ENCODE measurements at regions not wholly inside any gene's neighbourhood (a gene's known extent, or its start where the extent isn't known, plus 50 kb on each side); places are given as distances from the start of the nearest gene placed in this dataset.

DNA sequence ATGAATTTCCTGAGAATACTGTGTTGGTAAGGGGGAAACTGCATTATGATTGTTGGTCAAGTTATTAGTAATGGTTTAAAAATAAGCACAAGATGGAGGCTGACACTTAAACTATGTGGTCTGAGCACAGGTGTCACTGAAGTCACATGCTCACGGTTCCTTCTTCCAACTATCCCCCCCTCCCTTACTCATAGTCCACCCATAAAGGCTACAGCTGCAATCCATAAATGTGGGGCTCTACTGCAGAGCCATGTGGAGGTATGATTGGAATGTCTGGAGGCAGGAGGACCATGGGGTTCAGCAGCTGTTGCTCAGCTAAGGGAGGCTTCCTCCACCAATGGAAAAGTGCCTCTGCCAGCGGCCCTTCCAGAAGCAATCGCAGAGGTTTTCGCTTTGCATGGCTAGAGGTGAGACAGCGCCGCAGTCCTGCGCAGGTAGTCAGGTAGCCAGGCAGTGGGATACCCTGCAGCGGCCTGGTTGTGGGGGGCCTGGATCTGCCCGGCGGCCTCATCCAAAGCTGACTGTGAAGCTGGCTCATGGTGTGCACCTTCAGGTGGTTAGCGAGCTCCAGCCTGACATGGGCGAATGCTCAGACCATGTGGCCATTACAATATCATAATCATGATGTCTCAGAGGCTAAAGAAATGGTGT lies 249.6 kb downstream of the DCDC2C start:
- intact Hi-C loops (cut with DNase I; ENCODE audit: low total_unique reads), result loop anchor here (5.0 kb wide), 1 partner anchor 376 kb away; the partner anchor contains the start of gene RPS7
- TF ChIP-seq POLR2A (IDR thresholded peaks at IDR 0.05) (no peak), POLR2AphosphoS5 (IDR thresholded peaks at IDR 0.05) (no peak)
- DNase-seq (ENCODE audit: low spot score in 2 of 2), result no peak

DNA sequence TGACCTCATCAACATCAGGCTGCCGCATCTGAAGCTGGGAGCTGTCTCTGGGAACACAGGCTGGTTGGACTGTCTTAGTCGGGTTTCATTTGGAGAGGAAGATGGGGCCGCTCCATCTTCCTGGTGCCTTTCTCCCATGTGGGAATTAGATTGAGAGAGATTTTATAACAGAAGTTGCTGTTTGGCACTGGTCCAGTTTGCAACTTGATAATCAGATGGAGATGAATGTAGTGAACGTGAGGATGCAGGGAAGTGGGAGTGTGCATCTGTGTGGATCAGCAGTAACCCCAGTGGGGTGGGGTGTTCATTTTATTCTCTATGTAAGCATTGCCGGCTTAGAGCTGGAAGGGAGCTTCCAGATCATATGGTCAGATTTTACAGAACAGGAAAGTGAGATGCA lies 250.9 kb downstream of the DCDC2C start:
- DNase-seq (ENCODE audit: low spot score in 2 of 2), result no peak
- Histone ChIP-seq H3K36me3 (no peaks in the 10 kb centered on the region), H3K4me1 (no peaks in the 10 kb centered on the region), H3K4me3 (no peak overlapping the region), H3K9me3 (peaks cover 10 to 19% of the 10 kb centered on the region in 2 donors), H3K27ac (no peak overlapping the region), H3K27me3 (no peaks in the 10 kb centered on the region)
- TF ChIP-seq POLR2A (IDR thresholded peaks at IDR 0.05), result no peak
- TF ChIP-seq POLR2AphosphoS5 (IDR thresholded peaks at IDR 0.05), result no peak
- TF ChIP-seq, protein P1, sequence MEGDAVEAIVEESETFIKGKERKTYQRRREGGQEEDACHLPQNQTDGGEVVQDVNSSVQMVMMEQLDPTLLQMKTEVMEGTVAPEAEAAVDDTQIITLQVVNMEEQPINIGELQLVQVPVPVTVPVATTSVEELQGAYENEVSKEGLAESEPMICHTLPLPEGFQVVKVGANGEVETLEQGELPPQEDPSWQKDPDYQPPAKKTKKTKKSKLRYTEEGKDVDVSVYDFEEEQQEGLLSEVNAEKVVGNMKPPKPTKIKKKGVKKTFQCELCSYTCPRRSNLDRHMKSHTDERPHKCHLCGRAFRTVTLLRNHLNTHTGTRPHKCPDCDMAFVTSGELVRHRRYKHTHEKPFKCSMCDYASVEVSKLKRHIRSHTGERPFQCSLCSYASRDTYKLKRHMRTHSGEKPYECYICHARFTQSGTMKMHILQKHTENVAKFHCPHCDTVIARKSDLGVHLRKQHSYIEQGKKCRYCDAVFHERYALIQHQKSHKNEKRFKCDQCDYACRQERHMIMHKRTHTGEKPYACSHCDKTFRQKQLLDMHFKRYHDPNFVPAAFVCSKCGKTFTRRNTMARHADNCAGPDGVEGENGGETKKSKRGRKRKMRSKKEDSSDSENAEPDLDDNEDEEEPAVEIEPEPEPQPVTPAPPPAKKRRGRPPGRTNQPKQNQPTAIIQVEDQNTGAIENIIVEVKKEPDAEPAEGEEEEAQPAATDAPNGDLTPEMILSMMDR (IDR thresholded peaks at IDR 0.05), result no peak
- intact Hi-C loops (cut with DNase I; ENCODE audit: low total_unique reads), result loop anchor here (5.0 kb wide), 1 partner anchor 377 kb away; the partner anchor contains the start of gene RPS7

More for the DNA sequence above, 249.6 kb downstream of the DCDC2C start:
- Histone ChIP-seq H3K9me3 (peaks cover 10 to 19% of the 10 kb centered on the region in 2 donors), H3K4me1 (no peaks in the 10 kb centered on the region), H3K36me3 (no peaks in the 10 kb centered on the region), H3K4me3 (no peak overlapping the region), H3K27me3 (no peaks in the 10 kb centered on the region), H3K27ac (no peak overlapping the region)

DNA sequence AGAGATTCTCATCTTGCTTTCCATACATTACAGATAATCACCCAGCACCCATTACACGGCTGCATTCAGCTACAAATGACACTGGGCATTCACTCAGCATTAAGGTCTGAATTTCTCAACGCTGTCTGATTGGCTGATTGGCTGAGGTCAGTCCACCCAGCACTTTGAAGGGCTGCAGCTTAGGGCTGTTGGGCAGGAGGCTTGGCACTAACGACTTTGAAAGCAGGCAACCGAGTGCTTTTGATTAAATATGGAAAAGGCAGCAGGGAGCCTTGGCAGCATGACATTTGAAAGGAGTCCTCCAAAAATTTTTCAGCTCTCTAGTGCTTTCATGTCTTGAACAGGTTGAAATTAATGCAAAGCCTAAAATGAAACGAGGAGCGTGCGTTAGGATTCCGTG lies 253.0 kb downstream of the DCDC2C start:
- H3K27ac ChIP-seq, result no peak overlapping the region
- TF ChIP-seq POLR2A (IDR thresholded peaks at IDR 0.05), result no peak
- TF ChIP-seq, protein P1 (IDR thresholded peaks at IDR 0.05), result no peak
- no peak for TF ChIP-seq POLR2AphosphoS5 (IDR thresholded peaks at IDR 0.05)
- intact Hi-C loops (cut with DNase I; ENCODE audit: low total_unique reads), result no loop called here
- H3K36me3 ChIP-seq, result no peaks in the 10 kb centered on the region
- no peaks in the 10 kb centered on the region for H3K27me3 ChIP-seq
- H3K4me3 ChIP-seq, result no peak overlapping the region
- H3K4me1 ChIP-seq, result no peaks in the 10 kb centered on the region
- peaks cover 3 to 7% of the 10 kb centered on the region in 2 donors for H3K9me3 ChIP-seq
- DNase-seq (ENCODE audit: low spot score in 2 of 2), result no peak

DNA sequence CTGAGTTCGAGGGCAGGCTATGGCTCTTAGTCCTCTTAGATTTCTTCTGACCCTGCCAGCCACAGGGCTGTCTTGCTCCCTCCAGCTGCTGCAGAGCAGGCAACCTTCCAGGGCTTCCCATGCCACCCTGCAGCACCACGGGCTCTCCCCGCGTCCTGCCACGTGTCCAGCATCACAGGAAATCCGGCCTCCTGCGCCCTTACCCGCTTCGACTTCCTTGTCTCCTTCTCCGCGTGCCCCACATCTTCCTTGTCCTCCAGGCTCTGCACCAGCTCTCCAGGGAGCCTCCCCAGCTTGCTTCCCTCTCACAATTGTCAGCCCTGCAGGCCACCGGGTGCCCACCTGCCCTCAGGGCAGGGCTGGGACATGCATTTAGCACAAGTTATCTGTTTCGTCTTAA lies 253.5 kb downstream of the DCDC2C start:
- intact Hi-C loops (cut with DNase I; ENCODE audit: low total_unique reads), result no loop called here
- Histone ChIP-seq H3K36me3 (no peaks in the 10 kb centered on the region), H3K27me3 (no peaks in the 10 kb centered on the region), H3K9me3 (peaks cover 0 to 2% of the 10 kb centered on the region in 2 donors), H3K4me3 (no peak overlapping the region), H3K4me1 (no peaks in the 10 kb centered on the region), H3K27ac (no peak overlapping the region)
- TF ChIP-seq POLR2A (IDR thresholded peaks at IDR 0.05) (no peak), POLR2AphosphoS5 (IDR thresholded peaks at IDR 0.05) (no peak)
- TF ChIP-seq, protein P1 (IDR thresholded peaks at IDR 0.05), result no peak
- no peak for DNase-seq (ENCODE audit: low spot score in 2 of 2)

DNA sequence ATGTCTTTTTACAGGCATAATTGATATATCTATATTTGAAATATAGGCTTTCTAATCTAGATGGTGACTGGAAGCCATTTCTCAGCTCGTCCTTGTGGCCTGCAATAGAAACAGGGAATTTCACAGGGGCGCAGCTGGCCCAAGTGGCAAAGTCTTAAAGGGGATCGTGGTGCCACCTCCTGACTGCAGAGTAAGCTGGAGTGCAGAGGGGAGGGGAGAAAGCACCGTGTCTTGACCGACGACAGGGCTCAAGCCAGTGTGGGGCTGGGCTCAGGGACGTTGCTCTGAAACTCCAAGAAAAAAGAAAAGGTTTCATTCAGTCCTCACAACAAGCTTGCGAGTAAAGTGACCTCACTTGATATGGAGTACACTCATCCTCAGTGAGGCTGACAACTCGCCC lies 255.1 kb downstream of the DCDC2C start:
- no peaks in the 10 kb centered on the region for H3K4me1 ChIP-seq
- intact Hi-C loops (cut with DNase I; ENCODE audit: low total_unique reads), result no loop called here
- DNase-seq (ENCODE audit: low spot score in 2 of 2), result no peak

More for the DNA sequence above, 255.1 kb downstream of the DCDC2C start:
- Histone ChIP-seq H3K4me3 (no peak overlapping the region), H3K27ac (no peak overlapping the region), H3K9me3 (no peaks in the 10 kb centered on the region), H3K27me3 (no peaks in the 10 kb centered on the region), H3K36me3 (no peaks in the 10 kb centered on the region)
- TF ChIP-seq, protein P1 (IDR thresholded peaks at IDR 0.05), result no peak
- no peak for TF ChIP-seq POLR2A (IDR thresholded peaks at IDR 0.05)
- no peak for TF ChIP-seq POLR2AphosphoS5 (IDR thresholded peaks at IDR 0.05)

All from breast epithelium (tissue), 4 donors.